Skeletal muscle tissue (tissue), 3 donors: ENCODE measurements at regions not wholly inside any gene's neighbourhood (a gene's known extent, or its start where the extent isn't known, plus 50 kb on each side); places are given as distances from the start of the nearest gene placed in this dataset.

Experiments
- H3K27ac ChIP-seq: one replicate; pipeline ENCODE4 v1.7.0; 2013; ENCODE audit warnings: mild to moderate bottlenecking, low read depth, low read length, inconsistent platforms
- H3K27me3 ChIP-seq, 3 donors: one replicate each; pipeline ENCODE4 v1.7.0; 2013; ENCODE audit warnings: low read length in 3 of 3; ENCODE audit not compliant: control insufficient read depth in 3 of 3, insufficient read depth in 3 of 3
- H3K36me3 ChIP-seq, 3 donors: one replicate each; pipeline ENCODE4 v1.7.0; 2013; ENCODE audit warnings: low read length in 3 of 3; ENCODE audit not compliant: control insufficient read depth in 3 of 3, insufficient read depth in 3 of 3
- H3K4me1 ChIP-seq, 3 donors: one replicate each; pipeline ENCODE4 v1.7.0; 2013; ENCODE audit warnings: low read length in 3 of 3, mild to moderate bottlenecking in 3 of 3; ENCODE audit not compliant: control insufficient read depth in 3 of 3, insufficient read depth in 3 of 3
- H3K4me3 ChIP-seq, 3 donors: one replicate each; pipeline ENCODE4 v1.7.0; 2013; ENCODE audit warnings: low read length in 3 of 3
- H3K9ac ChIP-seq, 3 donors: one replicate each; pipeline ENCODE4 v1.7.0; 2013; ENCODE audit warnings: low read length in 3 of 3, mild to moderate bottlenecking in 3 of 3, moderate library complexity in 2 of 3, low read depth in 1 of 3
- H3K9me3 ChIP-seq, 3 donors: one replicate each; pipeline ENCODE4 v1.7.0; 2013; ENCODE audit warnings: low read length in 3 of 3; ENCODE audit not compliant: control insufficient read depth in 3 of 3
- donor health status: Osteomylitis.

DNA sequence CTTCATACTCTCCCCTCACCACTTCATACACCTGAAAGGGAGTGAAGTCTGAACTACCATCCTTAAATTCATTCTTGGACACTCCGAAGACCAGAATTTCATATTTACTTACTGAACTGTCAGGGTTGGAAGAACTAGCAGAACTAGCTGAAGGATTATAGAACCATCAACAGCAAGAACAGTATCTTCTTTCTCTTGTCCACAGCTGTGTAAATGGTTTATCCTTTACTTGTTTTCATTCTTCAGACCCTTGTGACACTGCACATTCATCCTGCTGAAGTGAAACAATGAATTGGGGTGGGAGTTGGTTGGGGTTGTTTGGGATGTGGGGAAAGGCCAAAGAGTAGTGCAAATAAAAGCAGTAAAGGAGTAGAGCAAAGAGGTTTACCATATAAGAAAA lies 350.9 kb downstream of the ZIC1 start:
- Histone ChIP-seq H3K27ac (peak overlapping the region; percentile 86), H3K4me3 (no peak overlapping the region), H3K36me3 (no peaks in the 10 kb centered on the region), H3K9ac (no peak overlapping the region), H3K9me3 (no peaks in the 10 kb centered on the region), H3K4me1 (peaks cover 0 to 17% (median 9%) of the 10 kb centered on the region in 3 donors), H3K27me3 (no peaks in the 10 kb centered on the region)

DNA sequence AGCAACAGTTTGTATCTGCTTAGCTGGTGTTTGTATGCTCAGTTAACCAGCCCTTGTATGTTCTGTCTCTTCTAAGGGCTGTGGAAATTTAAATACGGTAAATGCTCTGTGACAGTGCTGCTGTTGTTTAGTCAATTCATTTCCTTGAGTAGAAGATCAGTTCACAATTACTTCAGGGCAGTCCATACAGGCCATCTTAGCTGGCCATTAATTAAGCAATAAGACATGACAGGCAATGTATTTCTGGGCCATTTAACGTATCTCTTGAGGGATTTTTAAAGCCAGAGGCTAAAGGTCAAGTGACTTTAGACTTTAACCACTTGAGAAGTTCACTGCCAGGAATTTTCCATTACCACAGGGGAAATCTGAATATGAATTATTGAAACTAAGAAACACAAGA lies 351.8 kb downstream of the ZIC1 start:
- no peaks in the 10 kb centered on the region for H3K9me3 ChIP-seq
- H3K27me3 ChIP-seq: no peaks in the 10 kb centered on the region
- no peak overlapping the region for H3K4me3 ChIP-seq
- H3K4me1 ChIP-seq: peaks cover 0 to 17% (median 9%) of the 10 kb centered on the region in 3 donors
- no peak overlapping the region for H3K27ac ChIP-seq
- H3K9ac ChIP-seq: no peak overlapping the region
- H3K36me3 ChIP-seq: no peaks in the 10 kb centered on the region

DNA sequence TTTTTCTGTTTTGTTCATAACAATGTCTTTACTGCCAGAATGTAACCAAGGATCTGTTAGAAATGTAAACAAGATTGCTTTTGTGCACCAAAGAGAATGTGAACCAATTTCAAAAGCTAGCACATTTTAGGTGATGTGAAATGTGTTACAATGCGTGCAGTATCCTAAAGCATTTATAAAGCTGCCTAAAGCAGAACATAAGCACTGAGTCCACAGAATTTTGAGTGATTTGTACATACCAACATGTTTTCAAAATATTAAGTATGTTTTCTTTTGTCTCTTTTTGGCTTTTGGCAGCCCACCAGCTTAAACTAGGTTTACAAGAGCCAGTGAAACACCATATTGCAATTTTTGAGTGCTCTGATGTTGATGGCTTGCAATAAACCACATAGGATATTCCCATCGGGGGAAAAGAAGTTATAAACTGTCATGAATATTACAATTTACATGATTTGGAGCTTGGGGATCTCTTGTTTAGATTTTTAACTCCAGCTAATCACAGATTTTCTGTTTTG lies 364.0 kb downstream of the ZIC1 start:
- H3K27ac ChIP-seq: no peak overlapping the region
- H3K9me3 ChIP-seq: no peaks in the 10 kb centered on the region
- H3K9ac ChIP-seq: no peak overlapping the region
- H3K4me1 ChIP-seq: no peaks in the 10 kb centered on the region
- no peaks in the 10 kb centered on the region for H3K27me3 ChIP-seq
- H3K4me3 ChIP-seq: no peak overlapping the region
- H3K36me3 ChIP-seq: no peaks in the 10 kb centered on the region

DNA sequence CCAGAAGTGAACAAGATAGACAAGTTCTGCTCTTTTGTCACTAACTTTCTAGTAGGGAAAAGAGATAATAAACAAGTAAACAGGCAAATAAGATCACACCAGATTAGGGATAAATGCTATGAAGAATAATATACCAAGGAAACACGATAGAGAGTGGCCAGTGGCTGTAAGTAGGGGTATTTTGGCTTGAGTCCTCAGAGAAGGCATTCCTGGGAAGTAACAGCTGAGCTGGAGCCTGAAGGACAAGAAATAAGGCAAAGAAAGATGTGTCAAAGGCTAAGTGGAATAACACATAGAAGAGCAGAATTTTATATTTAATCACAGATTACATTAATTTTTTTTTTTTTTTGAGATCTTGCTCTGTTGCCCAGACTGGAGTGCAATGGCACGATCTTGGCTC lies 366.2 kb downstream of the ZIC1 start:
- no peak overlapping the region for H3K27ac ChIP-seq
- H3K36me3 ChIP-seq: no peaks in the 10 kb centered on the region
- H3K4me3 ChIP-seq: no peak overlapping the region
- no peak overlapping the region for H3K9ac ChIP-seq
- H3K9me3 ChIP-seq: no peaks in the 10 kb centered on the region
- H3K27me3 ChIP-seq: no peaks in the 10 kb centered on the region
- H3K4me1 ChIP-seq: no peaks in the 10 kb centered on the region

DNA sequence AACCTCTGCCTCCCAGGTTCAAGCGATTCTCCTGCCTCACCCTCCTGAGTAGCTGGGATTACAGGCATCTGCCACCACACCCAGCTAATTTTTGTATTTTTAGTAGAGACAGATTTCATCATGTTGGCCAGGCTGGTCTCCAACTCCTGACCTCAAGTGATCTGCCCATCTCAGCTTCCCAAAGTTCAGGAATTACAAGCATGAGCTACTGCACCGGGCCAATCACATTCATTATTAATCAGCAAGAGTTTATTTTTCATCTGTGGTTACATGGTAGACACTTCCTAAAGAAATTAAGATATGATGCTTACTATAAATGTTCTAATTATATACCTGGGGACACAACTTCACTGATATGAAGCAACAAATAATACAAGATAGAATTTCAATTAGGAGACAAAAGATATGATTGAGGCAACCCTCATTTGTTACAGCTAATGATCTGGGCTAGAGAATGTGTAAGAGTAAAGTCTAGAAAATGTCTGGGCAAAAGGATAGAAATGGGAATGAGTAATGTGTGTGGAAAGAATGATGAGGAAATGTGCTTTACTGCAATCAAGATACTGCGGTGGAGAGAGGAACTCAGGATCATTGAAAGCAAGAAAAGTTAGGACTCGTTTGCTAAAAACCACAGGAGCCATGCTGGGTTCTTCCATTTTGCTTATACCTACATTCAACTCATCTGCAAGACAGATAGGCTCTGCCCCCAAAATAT lies 366.8 kb downstream of the ZIC1 start:
- no peaks in the 10 kb centered on the region for H3K4me1 ChIP-seq
- H3K9me3 ChIP-seq: no peaks in the 10 kb centered on the region
- no peak overlapping the region for H3K4me3 ChIP-seq

DNA sequence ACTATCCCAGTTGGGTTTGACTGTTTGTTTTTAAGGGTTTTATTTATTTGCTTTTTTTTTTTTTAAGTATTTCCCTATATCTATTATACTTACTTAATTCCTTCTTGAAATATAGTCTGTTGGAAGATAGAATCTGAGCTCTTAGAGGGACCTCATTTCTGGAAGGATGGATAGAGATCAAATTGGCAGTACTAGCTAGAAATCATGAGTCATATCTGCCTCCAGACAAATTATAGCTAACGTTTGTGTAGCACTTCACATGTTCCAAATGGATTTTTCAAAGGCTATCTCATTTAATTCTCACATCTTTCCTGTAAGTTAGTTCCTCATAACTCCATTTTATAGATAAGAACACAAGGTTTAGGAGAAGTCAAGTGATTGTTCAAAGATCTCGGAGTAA lies 384.7 kb downstream of the ZIC1 start:
- Histone ChIP-seq H3K36me3 (no peaks in the 10 kb centered on the region), H3K27ac (no peak overlapping the region), H3K4me3 (no peak overlapping the region), H3K9ac (no peak overlapping the region), H3K9me3 (no peaks in the 10 kb centered on the region), H3K27me3 (no peaks in the 10 kb centered on the region), H3K4me1 (no peaks in the 10 kb centered on the region)

More for the DNA sequence above, 366.8 kb downstream of the ZIC1 start:
- no peaks in the 10 kb centered on the region for H3K36me3 ChIP-seq
- H3K9ac ChIP-seq: no peak overlapping the region
- no peak overlapping the region for H3K27ac ChIP-seq
- no peaks in the 10 kb centered on the region for H3K27me3 ChIP-seq

DNA sequence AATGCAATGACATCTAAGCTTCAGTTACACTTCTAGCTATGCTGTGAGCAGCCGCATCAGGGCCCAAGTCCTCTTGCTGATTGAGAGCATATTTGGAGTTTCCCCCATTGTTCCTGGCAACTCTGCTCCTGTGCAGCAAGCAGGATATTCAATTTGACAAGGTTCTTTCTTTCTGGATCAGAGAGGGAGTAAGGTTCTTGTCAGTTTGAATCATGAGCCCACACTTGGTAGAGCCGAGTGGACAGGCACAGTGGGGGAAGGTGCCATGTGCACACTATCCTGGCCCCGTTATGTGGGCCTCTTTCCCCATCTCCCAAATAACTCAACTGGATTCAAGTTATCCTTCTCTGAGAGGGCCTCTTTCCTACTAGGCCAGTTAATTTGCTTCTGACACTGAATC lies 385.4 kb downstream of the ZIC1 start:
- no peak overlapping the region for H3K4me3 ChIP-seq
- H3K9me3 ChIP-seq: no peaks in the 10 kb centered on the region
- no peak overlapping the region for H3K27ac ChIP-seq
- H3K36me3 ChIP-seq: no peaks in the 10 kb centered on the region
- no peak overlapping the region for H3K9ac ChIP-seq
- H3K27me3 ChIP-seq: no peaks in the 10 kb centered on the region
- H3K4me1 ChIP-seq: no peaks in the 10 kb centered on the region

DNA sequence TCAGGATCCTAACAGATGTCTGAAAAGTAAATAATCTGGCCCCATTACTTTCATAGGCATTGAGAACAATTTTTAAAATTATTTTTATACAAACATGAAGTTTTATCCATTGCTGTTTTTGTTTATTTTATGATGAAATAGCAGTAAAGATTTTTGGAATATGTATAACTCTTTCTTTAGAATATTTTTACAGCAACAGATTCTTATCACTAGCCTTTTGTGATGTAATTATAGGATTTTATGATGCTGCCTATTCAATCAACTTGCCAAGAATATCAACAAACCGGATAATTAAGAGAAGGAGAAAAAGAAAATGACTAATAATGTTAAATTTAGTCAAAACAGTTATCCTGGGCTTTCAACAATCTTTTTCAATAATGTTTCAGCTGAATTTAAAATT lies 386.3 kb downstream of the ZIC1 start:
- no peaks in the 10 kb centered on the region for H3K27me3 ChIP-seq
- H3K27ac ChIP-seq: no peak overlapping the region
- no peak overlapping the region for H3K4me3 ChIP-seq
- no peaks in the 10 kb centered on the region for H3K9me3 ChIP-seq
- no peaks in the 10 kb centered on the region for H3K36me3 ChIP-seq
- H3K9ac ChIP-seq: no peak overlapping the region
- H3K4me1 ChIP-seq: no peaks in the 10 kb centered on the region

DNA sequence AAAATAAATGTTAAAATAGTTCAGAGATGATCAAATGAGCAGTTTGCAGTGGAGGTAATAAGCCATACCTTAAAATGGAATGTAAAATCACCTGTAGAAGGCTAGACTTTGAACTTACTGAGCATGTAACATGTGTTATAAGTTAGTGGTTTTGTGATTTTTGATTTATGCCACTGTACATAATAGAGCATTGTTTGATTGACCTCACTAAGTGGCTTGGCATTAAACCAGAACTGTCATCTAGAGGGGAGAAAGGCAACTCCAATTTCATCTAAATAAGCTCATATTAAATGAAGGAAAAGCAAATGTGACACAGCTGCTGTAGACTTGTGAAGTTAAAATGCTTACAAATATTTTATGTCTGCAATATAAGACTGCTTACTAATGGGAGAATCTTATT lies 387.9 kb downstream of the ZIC1 start:
- H3K27ac ChIP-seq: no peak overlapping the region
- H3K9me3 ChIP-seq: no peaks in the 10 kb centered on the region
- H3K4me1 ChIP-seq: no peaks in the 10 kb centered on the region
- H3K4me3 ChIP-seq: no peak overlapping the region
- H3K9ac ChIP-seq: no peak overlapping the region
- H3K36me3 ChIP-seq: no peaks in the 10 kb centered on the region
- no peaks in the 10 kb centered on the region for H3K27me3 ChIP-seq

DNA sequence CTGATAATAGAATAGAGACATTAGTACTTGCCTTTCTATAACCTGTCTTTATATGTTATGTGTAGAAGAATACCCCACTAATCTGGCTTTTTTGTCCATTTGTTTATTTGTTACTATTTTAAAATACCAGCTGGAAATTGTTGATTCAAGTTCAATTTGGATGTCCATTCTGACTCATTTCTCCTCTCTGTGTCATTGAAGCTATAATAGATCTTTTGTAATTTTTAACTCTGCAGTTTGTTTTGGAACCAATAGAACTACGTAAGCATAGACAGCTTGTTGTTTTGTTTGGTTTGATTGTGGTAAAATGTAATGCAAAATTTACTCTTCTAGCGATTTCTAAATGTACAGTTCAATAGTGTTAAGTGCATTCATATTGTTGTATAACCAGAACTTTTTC lies 390.4 kb downstream of the ZIC1 start:
- Histone ChIP-seq H3K4me3 (no peak overlapping the region), H3K9ac (no peak overlapping the region), H3K36me3 (no peaks in the 10 kb centered on the region), H3K27me3 (no peaks in the 10 kb centered on the region), H3K27ac (no peak overlapping the region), H3K9me3 (no peaks in the 10 kb centered on the region), H3K4me1 (peaks cover 0 to 3% (median 0%) of the 10 kb centered on the region in 3 donors)
